CD8-positive, alpha-beta memory T cell (primary cell): ENCODE measurements at regions not wholly inside any gene's neighbourhood (a gene's known extent, or its start where the extent isn't known, plus 50 kb on each side); places are given as distances from the start of the nearest gene placed in this dataset.
A peak's percentile ranks its signal among the peaks of the same experiment; 100 is the strongest.

ENCODE experiments used
- CTCF ChIA-PET: fragments of 350-600 bp; sonication (Branson Sonifier 250); formaldehyde crosslinking; loops from one replicate; lab custom pipeline; 2021; ENCODE audit warnings: antibody characterized with exemption; lab: Charles Lee
- POLR2A ChIA-PET: fragments of 350-600 bp; sonication (Branson Sonifier 250); formaldehyde crosslinking; loops from one replicate; lab custom pipeline; 2021; ENCODE audit warnings: antibody characterized with exemption; lab: Charles Lee
- DNase-seq, 5 donors: peaks; one replicate each; pipeline versions ENCODE4 v3.0.0 to v3.0.0-alpha.2; 2020 to 2022; ENCODE audit warnings: mixed read lengths in 1 of 5
- H3K27ac ChIP-seq: one replicate; pipeline ENCODE4 v1.7.0; 2013; ENCODE audit warnings: low read depth, mild to moderate bottlenecking, low read length, moderate library complexity
- H3K27me3 ChIP-seq: 2 replicates; pipeline ENCODE4 v1.7.0; 2013; ENCODE audit warnings: low read length, mild to moderate bottlenecking; ENCODE audit not compliant: insufficient read depth, poor library complexity, severe bottlenecking
- H3K36me3 ChIP-seq: 2 replicates; pipeline ENCODE4 v1.7.0; 2013; ENCODE audit warnings: mild to moderate bottlenecking, low read length, moderate library complexity; ENCODE audit not compliant: insufficient read depth
- H3K4me1 ChIP-seq: 2 replicates; pipeline ENCODE4 v1.7.0; 2013; ENCODE audit warnings: mild to moderate bottlenecking, low read length, moderate library complexity; ENCODE audit not compliant: insufficient read depth
- H3K4me3 ChIP-seq: 2 replicates; pipeline ENCODE4 v1.7.0; 2013; ENCODE audit warnings: mild to moderate bottlenecking, low read length
- H3K9me3 ChIP-seq: 2 replicates; pipeline ENCODE4 v1.7.0; 2013; ENCODE audit warnings: mild to moderate bottlenecking, low read length
- H3K27ac Mint-ChIP-seq, 8 donors: one replicate each; pipeline ENCODE4 v1.8.0; 2020 to 2021; ENCODE audit warnings: mixed read lengths in 8 of 8, mild to moderate bottlenecking in 6 of 8, inconsistent platforms in 3 of 8, moderate library complexity in 3 of 8
- H3K27me3 Mint-ChIP-seq, 2 donors: one replicate each; pipeline ENCODE4 v1.8.0; 2020 to 2021; ENCODE audit warnings: mixed read lengths in 2 of 2, mild to moderate bottlenecking in 1 of 2, moderate library complexity in 1 of 2
- H3K36me3 Mint-ChIP-seq, 3 donors: one replicate each; pipeline ENCODE4 v1.8.0; 2020 to 2021; ENCODE audit warnings: mixed read lengths in 3 of 3, inconsistent platforms in 1 of 3, mild to moderate bottlenecking in 1 of 3
- H3K4me1 Mint-ChIP-seq, 3 donors: one replicate each; pipeline ENCODE4 v1.8.0; 2020 to 2021; ENCODE audit warnings: mixed read lengths in 3 of 3, inconsistent platforms in 1 of 3, mild to moderate bottlenecking in 1 of 3
- H3K4me3 Mint-ChIP-seq, 7 donors: one replicate each; pipeline ENCODE4 v1.8.0; 2020 to 2021; ENCODE audit warnings: mixed read lengths in 7 of 7, mild to moderate bottlenecking in 6 of 7, moderate library complexity in 4 of 7, inconsistent platforms in 2 of 7
- H3K9me3 Mint-ChIP-seq, 5 donors: one replicate each; pipeline ENCODE4 v1.8.0; 2020 to 2022; ENCODE audit warnings: mixed read lengths in 5 of 5, mild to moderate bottlenecking in 3 of 5, moderate library complexity in 2 of 5, inconsistent platforms in 1 of 5

GRCh38 chr12:53803194-53803593, 51.4 kb upstream of the CISTR start:
- Mint-ChIP-seq H3K9me3 (no peaks in the 10 kb centered on the region), H3K36me3 (no peaks in the 10 kb centered on the region), H3K4me3 (no peak overlapping the region), H3K27me3 (peaks cover 36 to 68% of the 10 kb centered on the region in 2 donors), H3K4me1 (no peaks in the 10 kb centered on the region), H3K27ac (no peak overlapping the region)
- ChIA-PET CTCF (interaction anchor here (1.4 to 1.6 kb wide), 2 partner anchors 11 to 46 kb away, joined by 3 to 4 read pairs; no protein-coding TSS in a partner anchor), POLR2A (no interaction called here)
- Histone ChIP-seq H3K27me3 (peaks cover 8% of the 10 kb centered on the region), H3K27ac (no peak overlapping the region), H3K4me3 (no peak overlapping the region), H3K9me3 (no peaks in the 10 kb centered on the region), H3K36me3 (no peaks in the 10 kb centered on the region), H3K4me1 (no peaks in the 10 kb centered on the region)
- no peak for DNase-seq

DNA sequence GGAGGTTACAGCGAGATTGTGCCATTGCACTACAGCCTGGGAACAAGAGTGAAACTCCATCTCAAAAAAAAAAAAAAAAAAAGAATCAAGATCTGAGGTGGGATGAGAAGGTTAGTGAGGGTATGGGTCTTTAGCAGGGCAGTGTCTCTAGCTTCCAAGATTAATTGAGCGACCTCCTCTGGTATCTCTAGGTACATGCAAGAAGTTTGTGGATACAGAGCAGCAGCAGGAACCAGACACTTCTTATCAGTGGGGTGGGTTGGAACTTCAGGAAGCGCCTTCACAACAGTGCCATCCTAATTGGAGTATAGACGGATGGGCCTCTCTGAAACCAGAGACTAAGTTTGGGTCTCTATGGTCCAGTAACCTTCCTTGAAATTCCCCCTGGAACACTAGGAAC, 51.9 kb upstream of the CISTR start:
- no peaks in the 10 kb centered on the region for H3K36me3 ChIP-seq
- Mint-ChIP-seq H3K4me1 (no peaks in the 10 kb centered on the region), H3K27me3 (peaks cover 35 to 63% of the 10 kb centered on the region in 2 donors), H3K4me3 (no peak overlapping the region), H3K36me3 (no peaks in the 10 kb centered on the region), H3K27ac (no peak overlapping the region), H3K9me3 (no peaks in the 10 kb centered on the region)
- no peak overlapping the region for H3K27ac ChIP-seq
- H3K4me3 ChIP-seq: no peak overlapping the region
- DNase-seq: no peak
- H3K4me1 ChIP-seq: no peaks in the 10 kb centered on the region
- ChIA-PET POLR2A (no interaction called here), CTCF (interaction anchor here (1.4 to 1.6 kb wide), 2 partner anchors 12 to 47 kb away, joined by 3 to 4 read pairs; no protein-coding TSS in a partner anchor)
- no peaks in the 10 kb centered on the region for H3K9me3 ChIP-seq
- H3K27me3 ChIP-seq: peaks cover 8% of the 10 kb centered on the region

DNA sequence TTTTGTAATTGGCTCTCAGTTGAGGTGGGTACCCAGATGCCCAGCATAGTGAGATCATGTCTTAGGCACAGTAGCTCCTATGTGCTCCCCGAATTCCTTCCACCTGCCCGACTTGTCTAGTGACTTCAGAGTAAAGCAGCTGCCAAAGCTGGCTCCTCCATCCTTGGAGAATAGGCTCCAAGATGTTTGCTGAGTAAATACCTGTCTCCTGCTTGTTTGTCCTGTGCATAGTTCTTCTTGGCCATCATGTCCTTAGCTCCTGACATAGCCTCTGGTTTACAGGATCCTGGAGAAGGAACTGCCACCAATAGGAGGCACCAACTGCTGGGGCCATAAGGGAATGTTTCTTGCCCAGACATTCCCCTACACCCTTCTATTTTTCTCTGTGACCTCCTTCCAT, 52.6 kb upstream of the CISTR start:
- CTCF ChIA-PET: interaction anchor here (1.4 kb wide), 1 partner anchor 47 kb away, joined by 3 read pairs; no protein-coding TSS in a partner anchor
- peaks cover 32 to 55% of the 10 kb centered on the region in 2 donors for H3K27me3 Mint-ChIP-seq
- POLR2A ChIA-PET: no interaction called here

GRCh38 chr12:53805067-53805466, 53.3 kb upstream of the CISTR start:
- H3K9me3 ChIP-seq: no peaks in the 10 kb centered on the region
- no peak overlapping the region for H3K4me3 ChIP-seq
- Mint-ChIP-seq H3K4me1 (no peaks in the 10 kb centered on the region), H3K27me3 (peaks cover 32 to 54% of the 10 kb centered on the region in 2 donors), H3K36me3 (no peaks in the 10 kb centered on the region), H3K9me3 (no peaks in the 10 kb centered on the region), H3K27ac (no peak overlapping the region), H3K4me3 (no peak overlapping the region)
- CTCF ChIA-PET: interaction anchor here (1.4 kb wide), 1 partner anchor 11 kb away, joined by 3 read pairs; no protein-coding TSS in a partner anchor
- H3K36me3 ChIP-seq: no peaks in the 10 kb centered on the region
- no peak overlapping the region for H3K27ac ChIP-seq
- no peaks in the 10 kb centered on the region for H3K4me1 ChIP-seq
- no peak for DNase-seq
- H3K27me3 ChIP-seq: peaks cover 8% of the 10 kb centered on the region
- POLR2A ChIA-PET: no interaction called here

More for the DNA sequence above, 52.6 kb upstream of the CISTR start:
- Histone ChIP-seq H3K27me3 (peaks cover 8% of the 10 kb centered on the region), H3K9me3 (no peaks in the 10 kb centered on the region), H3K4me1 (no peaks in the 10 kb centered on the region), H3K4me3 (no peak overlapping the region), H3K36me3 (no peaks in the 10 kb centered on the region), H3K27ac (no peak overlapping the region)
- Mint-ChIP-seq H3K4me3 (no peak overlapping the region), H3K27ac (no peak overlapping the region), H3K4me1 (no peaks in the 10 kb centered on the region), H3K9me3 (no peaks in the 10 kb centered on the region), H3K36me3 (no peaks in the 10 kb centered on the region)
- DNase-seq: no peak

DNA sequence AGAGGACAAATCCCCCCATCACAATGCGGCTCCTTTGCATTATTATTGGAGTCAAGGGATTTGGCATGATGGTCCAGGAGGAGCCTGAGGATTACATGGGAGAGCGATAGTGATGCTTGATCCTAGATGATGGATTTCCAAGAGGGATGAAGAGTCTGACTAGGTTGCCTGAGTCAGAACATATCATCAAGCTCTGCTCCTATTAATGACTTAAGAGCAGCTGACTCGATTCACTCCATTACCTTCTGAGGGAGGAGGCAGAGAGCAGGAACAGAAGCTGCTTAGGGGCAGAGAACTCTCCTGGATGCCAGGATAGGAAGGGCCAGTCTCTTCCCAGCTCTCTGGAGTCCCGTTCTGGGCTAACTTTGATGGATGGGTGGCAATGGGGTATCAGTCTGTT, 54.0 kb upstream of the CISTR start:
- Histone ChIP-seq H3K9me3 (no peaks in the 10 kb centered on the region), H3K27me3 (peaks cover 8% of the 10 kb centered on the region), H3K4me1 (no peaks in the 10 kb centered on the region), H3K36me3 (no peaks in the 10 kb centered on the region), H3K27ac (no peak overlapping the region), H3K4me3 (no peak overlapping the region)
- POLR2A ChIA-PET: no interaction called here
- Mint-ChIP-seq H3K27me3 (peaks cover 32 to 53% of the 10 kb centered on the region in 2 donors), H3K36me3 (no peaks in the 10 kb centered on the region), H3K27ac (no peak overlapping the region), H3K9me3 (no peaks in the 10 kb centered on the region), H3K4me3 (no peak overlapping the region), H3K4me1 (no peaks in the 10 kb centered on the region)
- CTCF ChIA-PET: interaction anchor here (1.4 kb wide), 1 partner anchor 11 kb away, joined by 3 read pairs; no protein-coding TSS in a partner anchor
- DNase-seq: no peak

GRCh38 chr12:53806721-53807120, 54.9 kb upstream of the CISTR start:
- Histone ChIP-seq H3K36me3 (no peaks in the 10 kb centered on the region), H3K4me1 (no peaks in the 10 kb centered on the region), H3K27me3 (peaks cover 8% of the 10 kb centered on the region), H3K9me3 (no peaks in the 10 kb centered on the region), H3K4me3 (no peak overlapping the region), H3K27ac (no peak overlapping the region)
- Mint-ChIP-seq H3K36me3 (no peaks in the 10 kb centered on the region), H3K27ac (no peak overlapping the region), H3K9me3 (no peaks in the 10 kb centered on the region), H3K27me3 (peaks cover 32 to 43% of the 10 kb centered on the region in 2 donors), H3K4me3 (no peak overlapping the region), H3K4me1 (no peaks in the 10 kb centered on the region)
- ChIA-PET POLR2A (no interaction called here), CTCF (no interaction called here)
- DNase-seq: no peak

GRCh38 chr12:53807322-53807860, 55.6 kb upstream of the CISTR start:
- POLR2A ChIA-PET: no interaction called here
- Histone ChIP-seq H3K4me1 (no peaks in the 10 kb centered on the region), H3K36me3 (no peaks in the 10 kb centered on the region), H3K27ac (no peak overlapping the region), H3K27me3 (peaks cover 8% of the 10 kb centered on the region), H3K4me3 (no peak overlapping the region), H3K9me3 (no peaks in the 10 kb centered on the region)
- DNase-seq: no peak
- no peaks in the 10 kb centered on the region for H3K4me1 Mint-ChIP-seq
- CTCF ChIA-PET: no interaction called here
- H3K9me3 Mint-ChIP-seq: no peaks in the 10 kb centered on the region
- peaks cover 31 to 39% of the 10 kb centered on the region in 2 donors for H3K27me3 Mint-ChIP-seq
- no peaks in the 10 kb centered on the region for H3K36me3 Mint-ChIP-seq
- H3K27ac Mint-ChIP-seq: peak overlapping the region in 1 of 8 donors; percentile 50
- H3K4me3 Mint-ChIP-seq: no peak overlapping the region

DNA sequence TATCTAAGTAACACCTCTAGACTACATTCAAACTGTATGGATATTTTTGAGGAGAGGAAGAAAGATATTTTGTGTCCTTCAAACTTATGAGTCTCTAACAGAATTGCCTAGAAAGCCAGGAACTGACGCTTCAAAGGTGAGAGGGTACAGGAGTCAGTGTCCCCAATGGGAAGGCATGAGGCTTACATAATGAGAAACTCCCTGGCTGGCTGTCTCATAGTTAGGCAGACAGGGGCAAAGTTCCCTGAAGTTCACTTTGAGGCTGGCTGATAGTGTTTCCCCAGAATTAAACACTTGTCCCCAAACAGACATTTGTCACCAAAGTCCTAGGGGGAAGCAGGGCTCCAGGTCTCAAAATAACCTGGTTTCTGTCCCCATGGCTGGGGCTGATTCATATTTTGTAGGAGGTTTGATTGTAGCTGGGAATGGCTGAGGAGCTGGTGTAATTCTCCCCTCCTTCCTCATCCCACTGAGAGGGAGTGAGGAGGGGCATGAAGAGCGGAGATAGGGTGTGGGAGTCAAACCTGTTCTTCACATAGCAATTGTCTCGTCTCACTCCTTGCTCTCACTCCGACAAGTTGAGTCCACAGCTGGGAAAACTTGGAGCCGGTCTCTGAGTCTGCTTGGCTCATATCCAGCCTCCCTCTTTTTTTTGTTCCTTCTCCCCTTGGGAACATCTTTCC, 56.4 kb upstream of the CISTR start:
- no peaks in the 10 kb centered on the region for H3K4me1 Mint-ChIP-seq
- Histone ChIP-seq H3K4me3 (no peak overlapping the region), H3K27me3 (peaks cover 8% of the 10 kb centered on the region), H3K4me1 (no peaks in the 10 kb centered on the region), H3K27ac (no peak overlapping the region), H3K9me3 (no peaks in the 10 kb centered on the region), H3K36me3 (no peaks in the 10 kb centered on the region)
- CTCF ChIA-PET: no interaction called here
- H3K27me3 Mint-ChIP-seq: peaks cover 28 to 38% of the 10 kb centered on the region in 2 donors
- no peak for DNase-seq
- H3K4me3 Mint-ChIP-seq: no peak overlapping the region
- H3K27ac Mint-ChIP-seq: no peak overlapping the region
- POLR2A ChIA-PET: no interaction called here
- no peaks in the 10 kb centered on the region for H3K9me3 Mint-ChIP-seq
- no peaks in the 10 kb centered on the region for H3K36me3 Mint-ChIP-seq
